Tongue (tissue), 2 donors: ENCODE measurements at regions not wholly inside any gene's neighbourhood (a gene's known extent, or its start where the extent isn't known, plus 50 kb on each side); places are given as distances from the start of the nearest gene placed in this dataset. TPM values are rescaled to one million over a fixed set of nuclear protein-coding genes. Genes with fewer than 3 reads are reported as not detected.
A peak's percentile ranks its signal among the peaks of the same experiment; 100 is the strongest.

ENCODE experiments used
- DNase-seq: peaks from one replicate; pipeline ENCODE4 v3.0.0-alpha.2; 2015
- small RNA-seq: library from RNA; depleted of rRNA; stranded (forward); fragments of <200 nt; gene quantifications from one replicate; pipeline ENCODE3, GENCODE V24; 2014; ENCODE audit warnings: low replicate concordance

DNA sequence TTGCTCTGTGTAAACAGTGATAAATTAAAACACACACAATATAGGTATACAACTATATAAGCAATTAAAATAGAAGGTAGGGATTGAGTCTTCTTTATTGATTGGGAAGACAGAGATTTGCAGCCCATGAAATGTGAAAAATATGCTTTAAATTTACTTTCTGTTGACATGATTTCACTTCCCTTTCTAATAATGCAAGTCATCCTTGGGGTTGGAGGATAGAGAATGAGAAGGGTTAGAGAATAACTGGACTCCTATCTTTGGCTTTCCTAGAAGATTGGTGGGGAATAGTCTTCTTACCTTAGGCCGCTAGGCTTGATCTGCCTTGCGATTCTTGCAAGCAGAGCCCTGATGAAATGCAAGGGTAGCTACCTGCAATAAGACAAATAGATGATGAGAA is 339.8 kb downstream of the NYAP2 start:
- DNase-seq: no peak

DNA sequence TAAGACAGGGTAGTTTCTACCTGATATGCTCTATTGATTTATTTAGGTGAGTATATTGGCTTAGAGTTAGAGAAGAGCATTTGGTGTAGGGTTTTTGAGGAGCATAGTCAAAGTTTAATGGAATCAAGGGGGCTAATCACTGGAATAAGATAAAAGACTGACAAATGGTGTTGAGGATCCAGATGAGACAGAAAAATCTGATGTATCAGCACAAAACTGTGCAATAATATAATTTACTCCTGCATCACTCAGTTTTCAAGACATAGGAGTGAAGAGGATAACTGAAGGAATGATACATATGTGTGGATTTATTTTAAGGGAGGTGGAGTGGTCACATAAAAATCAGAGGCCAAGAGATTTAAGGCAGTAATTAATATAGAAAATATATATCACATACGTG is 339.2 kb downstream of the NYAP2 start:
- no peak for DNase-seq

DNA sequence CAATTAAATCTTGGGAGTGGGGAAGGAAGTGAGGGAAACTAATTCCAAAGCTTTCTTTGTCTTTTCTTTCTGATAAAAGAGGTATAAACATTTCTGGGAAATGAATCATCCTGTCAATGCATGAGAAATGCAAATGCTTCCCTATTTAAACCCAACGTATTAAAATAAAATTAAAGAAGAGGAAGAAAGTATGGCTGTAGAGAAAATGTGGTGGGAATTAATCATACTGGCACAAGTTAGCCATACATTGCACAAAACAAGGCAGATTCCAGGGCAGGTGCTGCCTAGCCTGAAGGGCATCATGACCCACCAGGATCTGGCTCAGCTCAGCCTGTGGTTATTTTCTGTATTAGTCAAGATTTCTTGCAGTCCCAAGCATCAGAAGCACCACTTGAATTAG is 338.0 kb downstream of the NYAP2 start:
- DNase-seq: no peak

DNA sequence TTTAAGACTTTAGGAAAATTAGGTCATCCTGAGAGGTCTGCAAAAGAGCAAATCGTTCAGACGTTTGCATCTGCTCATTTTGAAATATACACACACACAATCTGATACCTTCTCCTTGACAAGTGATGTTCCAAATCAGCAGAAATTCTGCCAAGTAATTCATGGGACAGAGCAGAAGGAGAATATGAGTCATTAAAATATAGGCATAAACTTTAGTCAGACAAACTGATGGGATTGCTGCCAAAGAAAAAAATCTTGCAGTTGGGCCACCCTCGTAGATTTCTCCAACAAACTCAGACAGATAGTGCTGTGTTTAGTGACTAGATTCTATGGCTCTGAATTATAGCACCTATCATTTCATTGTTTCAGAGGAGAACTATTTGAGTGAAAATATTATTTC is 336.3 kb downstream of the NYAP2 start:
- DNase-seq: peak; percentile 72

DNA sequence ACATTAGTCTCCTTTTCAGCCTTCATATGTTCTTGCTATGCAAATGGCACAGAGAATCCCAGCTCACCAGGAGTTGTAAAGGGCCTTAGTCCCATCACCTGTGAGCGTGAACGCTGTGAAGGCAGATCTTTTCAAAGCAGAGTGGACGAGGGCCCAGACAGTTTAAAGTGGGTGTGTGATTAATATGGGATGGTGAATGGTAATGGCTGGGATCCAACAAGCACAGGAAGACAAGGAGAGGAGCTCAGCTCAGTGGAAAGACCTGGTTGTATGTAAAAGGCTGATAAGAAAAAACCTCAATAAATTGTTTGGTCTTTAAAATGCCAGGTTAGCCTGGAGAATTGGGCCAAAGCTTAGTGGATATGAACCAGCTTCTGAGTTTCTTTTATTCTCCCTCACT is 326.2 kb downstream of the NYAP2 start:
- no peak for DNase-seq

Small RNA genes in the stretch of these regions (small RNA-seq; reads per million reads assigned to genes)
- gene AC068138.1: not detected
- not detected for gene MIR5702
